22Rv1 (cell line): ENCODE measurements at regions not wholly inside any gene's neighbourhood (a gene's known extent, or its start where the extent isn't known, plus 50 kb on each side); places are given as distances from the start of the nearest gene placed in this dataset.

Experiments
- H3K27ac ChIP-seq: fragments of 450-650 bp; 2 replicates; pipeline ENCODE4 v1.5.1; 2017
- ZFX ChIP-seq: fragments of 450-650 bp; IDR thresholded peaks from 2 replicates; pipeline ENCODE4 v1.6.1; 2017; ENCODE audit warnings: antibody characterized with exemption, borderline replicate concordance
- TF ChIP-seq, protein P1 (sequence below): fragments of 450-650 bp; IDR thresholded peaks from 2 replicates; pipeline ENCODE4 v1.5.1; 2017; ENCODE audit warnings: mild to moderate bottlenecking

GRCh38 chr1:30123036-30123435 lies 600.3 kb downstream of the MATN1 start:
- H3K27ac ChIP-seq, result no peak overlapping the region
- TF ChIP-seq, protein P1, sequence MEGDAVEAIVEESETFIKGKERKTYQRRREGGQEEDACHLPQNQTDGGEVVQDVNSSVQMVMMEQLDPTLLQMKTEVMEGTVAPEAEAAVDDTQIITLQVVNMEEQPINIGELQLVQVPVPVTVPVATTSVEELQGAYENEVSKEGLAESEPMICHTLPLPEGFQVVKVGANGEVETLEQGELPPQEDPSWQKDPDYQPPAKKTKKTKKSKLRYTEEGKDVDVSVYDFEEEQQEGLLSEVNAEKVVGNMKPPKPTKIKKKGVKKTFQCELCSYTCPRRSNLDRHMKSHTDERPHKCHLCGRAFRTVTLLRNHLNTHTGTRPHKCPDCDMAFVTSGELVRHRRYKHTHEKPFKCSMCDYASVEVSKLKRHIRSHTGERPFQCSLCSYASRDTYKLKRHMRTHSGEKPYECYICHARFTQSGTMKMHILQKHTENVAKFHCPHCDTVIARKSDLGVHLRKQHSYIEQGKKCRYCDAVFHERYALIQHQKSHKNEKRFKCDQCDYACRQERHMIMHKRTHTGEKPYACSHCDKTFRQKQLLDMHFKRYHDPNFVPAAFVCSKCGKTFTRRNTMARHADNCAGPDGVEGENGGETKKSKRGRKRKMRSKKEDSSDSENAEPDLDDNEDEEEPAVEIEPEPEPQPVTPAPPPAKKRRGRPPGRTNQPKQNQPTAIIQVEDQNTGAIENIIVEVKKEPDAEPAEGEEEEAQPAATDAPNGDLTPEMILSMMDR, result no peak
- TF ChIP-seq ZFX, result no peak

- TF ChIP-seq ZFX, result no peak
- TF ChIP-seq, protein P1, result no peak
- H3K27ac ChIP-seq, result no peak overlapping the region
Observed at GRCh38 chr1:30120245-30121000, 603.0 kb downstream of the MATN1 start.

GRCh38 chr1:30117685-30118084 lies 605.7 kb downstream of the MATN1 start:
- H3K27ac ChIP-seq, result no peak overlapping the region
- TF ChIP-seq ZFX, result no peak
- TF ChIP-seq, protein P1, result no peak

- TF ChIP-seq, protein P1, result peak; percentile 39
- no peak for TF ChIP-seq ZFX
- H3K27ac ChIP-seq, result no peak overlapping the region
Observed at GRCh38 chr1:30111431-30111830, 612.0 kb downstream of the MATN1 start.

- H3K27ac ChIP-seq, result no peak overlapping the region
- TF ChIP-seq ZFX, result no peak
- TF ChIP-seq, protein P1, result no peak
Observed at GRCh38 chr1:30110846-30111245, 612.5 kb downstream of the MATN1 start.

GRCh38 chr1:30109853-30110252 lies 613.5 kb downstream of the MATN1 start:
- H3K27ac ChIP-seq, result no peak overlapping the region
- TF ChIP-seq ZFX, result no peak
- TF ChIP-seq, protein P1, result no peak

DNA sequence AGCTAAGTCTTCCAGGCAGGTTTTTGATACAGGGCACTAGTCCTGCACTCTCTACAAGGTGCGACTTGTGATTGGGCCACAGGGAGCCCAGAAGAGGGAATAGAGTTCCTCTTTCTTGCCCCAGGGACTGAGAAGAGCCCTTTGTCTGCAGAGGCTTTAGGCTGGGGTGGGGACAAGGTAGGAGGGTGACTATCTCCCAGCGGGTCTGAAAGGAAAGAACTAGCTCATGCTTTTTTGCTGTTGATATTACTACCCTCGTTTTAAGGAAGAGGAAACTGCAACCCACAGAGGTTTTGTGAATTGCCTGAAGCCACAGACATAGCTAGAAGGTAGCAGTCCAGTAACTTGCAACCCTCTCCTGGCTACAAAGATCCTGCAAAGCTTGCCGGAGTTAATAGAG lies 615.2 kb downstream of the MATN1 start:
- TF ChIP-seq, protein P1, result no peak
- H3K27ac ChIP-seq, result no peak overlapping the region
